Peyer's patch (tissue), 4 donors: ENCODE measurements at regions not wholly inside any gene's neighbourhood (a gene's known extent, or its start where the extent isn't known, plus 50 kb on each side); places are given as distances from the start of the nearest gene placed in this dataset.
"Not testable (repeated sequence)": the region's sequence is repeated elsewhere in the genome, so short reads cannot be mapped to it uniquely, and the experiment has no call there.

Experiments
- DNase-seq, 3 donors: peaks; one replicate each; pipeline ENCODE4 v3.0.0-alpha.2; 2017 to 2019
- H3K27ac ChIP-seq, 4 donors: fragments of 200-600 bp; sonication (generic); one replicate each; pipeline ENCODE4 v1.5.1; 2016 to 2019
- H3K27me3 ChIP-seq, 2 donors: fragments of 200-600 bp; sonication (generic); one replicate each; pipeline ENCODE4 v1.5.1; 2019
- H3K36me3 ChIP-seq, 3 donors: fragments of 200-600 bp; sonication (generic); one replicate each; pipeline ENCODE4 v1.5.1; 2016 to 2019
- H3K4me1 ChIP-seq, 4 donors: fragments of 200-600 bp; sonication (generic); one replicate each; pipeline ENCODE4 v1.5.1; 2016 to 2019
- H3K4me3 ChIP-seq, 4 donors: fragments of 200-600 bp; sonication (generic); 1 replicate in 3 of 4; 2 replicates in 1 of 4; pipeline ENCODE4 v1.5.1; 2016 to 2019; ENCODE audit warnings: mild to moderate bottlenecking in 1 of 4
- H3K9me3 ChIP-seq, 4 donors: fragments of 200-600 bp; sonication (generic); one replicate each; pipeline ENCODE4 v1.5.1; 2016 to 2019; ENCODE audit warnings: mild to moderate bottlenecking in 1 of 4
- POLR2A ChIP-seq, 2 donors: fragments of 450-650 bp; IDR thresholded peaks; one replicate each; pipeline ENCODE4 v1.5.1; 2017; ENCODE audit warnings: antibody characterized with exemption in 2 of 2, mild to moderate bottlenecking in 2 of 2, moderate library complexity in 2 of 2
- TF ChIP-seq, protein P1 (sequence below), 6 experiments: fragments of 450-650 bp in 4 of 6; fragments of 200-600 bp in 2 of 6; sonication (generic) in 1 of 6; IDR thresholded peaks; one replicate each; pipeline ENCODE4 v1.5.1; 2017 to 2019; ENCODE audit warnings: antibody characterized with exemption in 6 of 6, mild to moderate bottlenecking in 3 of 6, moderate library complexity in 1 of 6

DNA sequence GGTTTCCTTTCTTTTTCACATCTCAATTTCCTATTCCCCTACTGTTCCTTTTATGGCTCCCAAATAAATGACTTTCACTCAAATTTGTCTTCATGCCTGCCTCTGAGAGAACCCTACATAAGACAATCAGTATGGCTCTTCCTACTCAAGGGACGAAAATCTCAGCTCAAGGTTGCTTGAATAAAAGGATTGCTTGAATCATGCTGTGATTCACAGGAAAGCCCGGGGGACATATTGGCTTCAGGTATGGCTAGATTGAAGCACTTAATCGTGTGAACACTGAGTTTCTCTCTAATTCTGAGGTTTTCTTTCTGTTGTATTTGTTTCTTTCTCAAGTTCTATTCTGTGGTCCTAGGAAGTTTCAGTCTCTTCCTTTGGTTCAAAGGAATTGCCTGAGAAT, 140.3 kb upstream of the SULF2 start:
- no peak for TF ChIP-seq POLR2A (IDR thresholded peaks at IDR 0.05)
- TF ChIP-seq, protein P1, sequence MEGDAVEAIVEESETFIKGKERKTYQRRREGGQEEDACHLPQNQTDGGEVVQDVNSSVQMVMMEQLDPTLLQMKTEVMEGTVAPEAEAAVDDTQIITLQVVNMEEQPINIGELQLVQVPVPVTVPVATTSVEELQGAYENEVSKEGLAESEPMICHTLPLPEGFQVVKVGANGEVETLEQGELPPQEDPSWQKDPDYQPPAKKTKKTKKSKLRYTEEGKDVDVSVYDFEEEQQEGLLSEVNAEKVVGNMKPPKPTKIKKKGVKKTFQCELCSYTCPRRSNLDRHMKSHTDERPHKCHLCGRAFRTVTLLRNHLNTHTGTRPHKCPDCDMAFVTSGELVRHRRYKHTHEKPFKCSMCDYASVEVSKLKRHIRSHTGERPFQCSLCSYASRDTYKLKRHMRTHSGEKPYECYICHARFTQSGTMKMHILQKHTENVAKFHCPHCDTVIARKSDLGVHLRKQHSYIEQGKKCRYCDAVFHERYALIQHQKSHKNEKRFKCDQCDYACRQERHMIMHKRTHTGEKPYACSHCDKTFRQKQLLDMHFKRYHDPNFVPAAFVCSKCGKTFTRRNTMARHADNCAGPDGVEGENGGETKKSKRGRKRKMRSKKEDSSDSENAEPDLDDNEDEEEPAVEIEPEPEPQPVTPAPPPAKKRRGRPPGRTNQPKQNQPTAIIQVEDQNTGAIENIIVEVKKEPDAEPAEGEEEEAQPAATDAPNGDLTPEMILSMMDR (IDR thresholded peaks at IDR 0.05) = no peak
- Histone ChIP-seq H3K27ac (no peak overlapping the region), H3K27me3 (no peaks in the 10 kb centered on the region), H3K9me3 (no peaks in the 10 kb centered on the region), H3K4me1 (no peaks in the 10 kb centered on the region), H3K36me3 (no peaks in the 10 kb centered on the region), H3K4me3 (no peak overlapping the region)
- no peak for DNase-seq

DNA sequence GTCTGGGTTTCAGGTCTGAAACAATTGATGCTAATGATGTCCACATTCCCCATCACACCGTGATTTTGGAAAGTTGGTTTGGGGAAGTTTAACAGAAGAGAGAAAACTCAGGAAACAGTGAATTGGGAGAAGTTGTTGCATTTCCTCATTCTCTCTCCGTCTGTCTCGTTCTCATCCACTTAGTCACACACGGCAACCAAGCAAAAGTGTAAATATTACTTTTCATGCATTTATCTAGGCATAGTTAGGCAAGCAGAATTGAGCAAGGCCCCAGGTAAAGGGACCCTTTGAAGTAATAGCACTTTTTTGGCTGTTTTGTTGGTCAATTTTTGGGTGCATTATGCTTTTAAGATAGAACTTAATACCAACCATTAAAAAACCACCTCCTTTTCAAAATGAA, 137.0 kb upstream of the SULF2 start:
- no peak overlapping the region for H3K27ac ChIP-seq

GRCh38 chr20:47921829-47922228, 136.5 kb upstream of the SULF2 start:
- H3K9me3 ChIP-seq, H3K27me3 ChIP-seq, DNase-seq, H3K4me1 ChIP-seq, H3K27ac ChIP-seq, H3K36me3 ChIP-seq, H3K4me3 ChIP-seq: not testable (repeated sequence)

More for the DNA sequence above, 137.0 kb upstream of the SULF2 start:
- no peak for DNase-seq
- TF ChIP-seq, protein P1 (IDR thresholded peaks at IDR 0.05) = no peak
- TF ChIP-seq POLR2A (IDR thresholded peaks at IDR 0.05) = no peak
- Histone ChIP-seq H3K4me3 (no peak overlapping the region), H3K9me3 (peaks cover 0 to 5% (median 0%) of the 10 kb centered on the region in 4 donors), H3K36me3 (no peaks in the 10 kb centered on the region), H3K4me1 (no peaks in the 10 kb centered on the region), H3K27me3 (no peaks in the 10 kb centered on the region)

DNA sequence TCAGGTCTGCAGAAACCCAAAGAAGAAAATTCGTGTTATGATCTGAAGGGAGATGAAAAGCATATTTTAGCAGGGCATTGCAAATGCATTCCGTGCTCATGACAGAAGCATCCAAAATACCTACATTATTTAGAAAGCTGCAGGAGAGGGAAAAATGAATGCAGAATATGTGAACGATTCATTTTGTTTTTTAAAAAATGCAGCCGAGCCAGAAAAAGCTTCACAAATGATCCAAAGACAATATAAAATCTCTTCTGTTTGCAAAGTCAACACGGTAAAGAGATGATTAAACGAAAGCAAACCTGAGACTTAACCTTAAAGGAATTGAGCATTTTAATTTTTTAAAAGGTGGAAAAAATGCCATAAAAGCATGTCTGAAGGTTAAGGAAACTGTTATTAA, 136.1 kb upstream of the SULF2 start:
- TF ChIP-seq, protein P1 (IDR thresholded peaks at IDR 0.05) = no peak
- TF ChIP-seq POLR2A (IDR thresholded peaks at IDR 0.05) = no peak
- no peaks in the 10 kb centered on the region for H3K27me3 ChIP-seq
- no peak overlapping the region for H3K27ac ChIP-seq
- no peaks in the 10 kb centered on the region for H3K36me3 ChIP-seq
- peaks cover 0 to 5% (median 0%) of the 10 kb centered on the region in 4 donors for H3K9me3 ChIP-seq
- H3K4me3 ChIP-seq = no peak overlapping the region
- DNase-seq = no peak
- H3K4me1 ChIP-seq = no peaks in the 10 kb centered on the region

DNA sequence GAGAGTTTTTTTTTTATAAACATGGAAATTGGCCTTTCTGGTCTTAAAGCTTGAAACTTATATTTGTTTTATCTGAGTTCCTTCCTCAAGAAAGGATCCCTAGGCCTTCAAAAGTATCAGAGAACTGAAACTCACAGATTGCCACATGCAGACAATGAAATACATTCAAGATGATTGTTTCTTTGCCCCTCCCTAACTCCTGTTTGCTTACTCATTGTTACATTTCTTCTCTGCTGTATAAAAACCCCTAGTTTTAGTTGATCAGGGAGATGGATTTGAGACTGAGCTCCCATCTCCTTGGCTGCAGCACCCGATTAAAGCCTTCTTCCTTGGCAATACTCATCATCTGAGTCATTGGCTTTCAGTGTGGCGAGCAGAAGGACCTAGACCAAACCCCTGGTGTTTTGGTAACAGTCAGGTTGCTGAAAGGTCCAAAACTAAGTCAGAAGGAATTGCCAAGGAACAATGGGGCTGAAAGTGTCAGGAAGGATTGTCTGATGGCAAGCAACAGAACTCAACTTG, 132.3 kb upstream of the SULF2 start:
- H3K27ac ChIP-seq = no peak overlapping the region

GRCh38 chr20:47915495-47915894, 130.2 kb upstream of the SULF2 start:
- Histone ChIP-seq H3K27me3 (no peaks in the 10 kb centered on the region), H3K36me3 (no peaks in the 10 kb centered on the region), H3K4me3 (no peak overlapping the region), H3K27ac (no peak overlapping the region), H3K9me3 (peaks cover 0 to 5% (median 0%) of the 10 kb centered on the region in 4 donors), H3K4me1 (no peaks in the 10 kb centered on the region)
- no peak for DNase-seq
- TF ChIP-seq POLR2A (IDR thresholded peaks at IDR 0.05) = no peak
- TF ChIP-seq, protein P1 (IDR thresholded peaks at IDR 0.05) = no peak

More for the DNA sequence above, 132.3 kb upstream of the SULF2 start:
- no peaks in the 10 kb centered on the region for H3K4me1 ChIP-seq
- H3K9me3 ChIP-seq = peaks cover 0 to 5% (median 0%) of the 10 kb centered on the region in 4 donors
- H3K36me3 ChIP-seq = no peaks in the 10 kb centered on the region
- TF ChIP-seq, protein P1 (IDR thresholded peaks at IDR 0.05) = no peak
- TF ChIP-seq POLR2A (IDR thresholded peaks at IDR 0.05) = no peak
- H3K4me3 ChIP-seq = no peak overlapping the region
- no peak for DNase-seq
- no peaks in the 10 kb centered on the region for H3K27me3 ChIP-seq
